PC-9 (cell line): ENCODE measurements at regions not wholly inside any gene's neighbourhood (a gene's known extent, or its start where the extent isn't known, plus 50 kb on each side); places are given as distances from the start of the nearest gene placed in this dataset.

Experiments
- EZH2 ChIP-seq: fragments of 200-600 bp; sonication (generic); IDR thresholded peaks from 2 replicates; pipeline ENCODE4 v1.8.0; 2017; ENCODE audit warnings: antibody characterized with exemption, low read depth
- TF ChIP-seq, protein P1 (sequence below): fragments of 200-600 bp; sonication (generic); conservative IDR thresholded peaks from 2 replicates; pipeline ENCODE4 v1.6.1; 2017; ENCODE audit warnings: mixed run types, antibody characterized with exemption, mild to moderate bottlenecking, moderate library complexity

- TF ChIP-seq, protein P1, sequence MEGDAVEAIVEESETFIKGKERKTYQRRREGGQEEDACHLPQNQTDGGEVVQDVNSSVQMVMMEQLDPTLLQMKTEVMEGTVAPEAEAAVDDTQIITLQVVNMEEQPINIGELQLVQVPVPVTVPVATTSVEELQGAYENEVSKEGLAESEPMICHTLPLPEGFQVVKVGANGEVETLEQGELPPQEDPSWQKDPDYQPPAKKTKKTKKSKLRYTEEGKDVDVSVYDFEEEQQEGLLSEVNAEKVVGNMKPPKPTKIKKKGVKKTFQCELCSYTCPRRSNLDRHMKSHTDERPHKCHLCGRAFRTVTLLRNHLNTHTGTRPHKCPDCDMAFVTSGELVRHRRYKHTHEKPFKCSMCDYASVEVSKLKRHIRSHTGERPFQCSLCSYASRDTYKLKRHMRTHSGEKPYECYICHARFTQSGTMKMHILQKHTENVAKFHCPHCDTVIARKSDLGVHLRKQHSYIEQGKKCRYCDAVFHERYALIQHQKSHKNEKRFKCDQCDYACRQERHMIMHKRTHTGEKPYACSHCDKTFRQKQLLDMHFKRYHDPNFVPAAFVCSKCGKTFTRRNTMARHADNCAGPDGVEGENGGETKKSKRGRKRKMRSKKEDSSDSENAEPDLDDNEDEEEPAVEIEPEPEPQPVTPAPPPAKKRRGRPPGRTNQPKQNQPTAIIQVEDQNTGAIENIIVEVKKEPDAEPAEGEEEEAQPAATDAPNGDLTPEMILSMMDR, result no peak
- no peak for TF ChIP-seq EZH2
Observed at GRCh38 chr10:52483587-52483986, 169.5 kb downstream of the DKK1 start.
